ENCODE measurements at regions not wholly inside any gene's neighbourhood (a gene's known extent, or its start where the extent isn't known, plus 50 kb on each side); places are given as distances from the start of the nearest gene placed in this dataset.

DNA sequence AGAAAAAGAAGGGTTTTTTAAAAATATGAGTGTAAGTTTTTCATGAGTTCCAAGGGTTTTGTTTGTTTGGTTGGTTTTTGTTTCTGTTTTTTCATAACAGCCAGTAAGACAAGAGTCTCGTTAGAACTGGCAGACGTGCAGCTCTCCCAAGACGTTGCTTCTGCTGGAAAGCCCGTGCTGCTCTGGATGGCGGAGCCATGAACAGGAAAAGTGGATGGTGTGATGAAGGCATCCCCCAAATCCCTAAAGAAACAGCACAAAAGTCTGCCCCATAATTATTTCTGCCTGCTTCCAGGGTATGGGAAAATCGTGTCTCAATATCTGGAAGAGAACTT is 157.9 kb upstream of the BACE2 start:
- no peak overlapping the region for H3K4me3 ChIP-seq (ENCODE audit: low read length)
- no peaks in the 10 kb centered on the region for H3K4me1 ChIP-seq (ENCODE audit: control insufficient read depth, low read length)
- no peak overlapping the region for H3K27ac ChIP-seq (ENCODE audit: low read depth, low read length)
- H3K79me2 ChIP-seq (ENCODE audit: control insufficient read depth, low read length): no peaks in the 10 kb centered on the region
- no peaks in the 10 kb centered on the region for H3K27me3 ChIP-seq (ENCODE audit: control insufficient read depth, low read length)
- no peak for TF ChIP-seq EZH2phosphoT487 (IDR thresholded peaks at IDR 0.05; ENCODE audit: borderline replicate concordance, low read length)
- TF ChIP-seq, protein P1, sequence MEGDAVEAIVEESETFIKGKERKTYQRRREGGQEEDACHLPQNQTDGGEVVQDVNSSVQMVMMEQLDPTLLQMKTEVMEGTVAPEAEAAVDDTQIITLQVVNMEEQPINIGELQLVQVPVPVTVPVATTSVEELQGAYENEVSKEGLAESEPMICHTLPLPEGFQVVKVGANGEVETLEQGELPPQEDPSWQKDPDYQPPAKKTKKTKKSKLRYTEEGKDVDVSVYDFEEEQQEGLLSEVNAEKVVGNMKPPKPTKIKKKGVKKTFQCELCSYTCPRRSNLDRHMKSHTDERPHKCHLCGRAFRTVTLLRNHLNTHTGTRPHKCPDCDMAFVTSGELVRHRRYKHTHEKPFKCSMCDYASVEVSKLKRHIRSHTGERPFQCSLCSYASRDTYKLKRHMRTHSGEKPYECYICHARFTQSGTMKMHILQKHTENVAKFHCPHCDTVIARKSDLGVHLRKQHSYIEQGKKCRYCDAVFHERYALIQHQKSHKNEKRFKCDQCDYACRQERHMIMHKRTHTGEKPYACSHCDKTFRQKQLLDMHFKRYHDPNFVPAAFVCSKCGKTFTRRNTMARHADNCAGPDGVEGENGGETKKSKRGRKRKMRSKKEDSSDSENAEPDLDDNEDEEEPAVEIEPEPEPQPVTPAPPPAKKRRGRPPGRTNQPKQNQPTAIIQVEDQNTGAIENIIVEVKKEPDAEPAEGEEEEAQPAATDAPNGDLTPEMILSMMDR (IDR thresholded peaks at IDR 0.05; ENCODE audit: low read depth, low read length, poor library complexity, severe bottlenecking): no peak
- H3K4me2 ChIP-seq (ENCODE audit: low read length): no peak overlapping the region
- no peaks in the 10 kb centered on the region for H3F3A ChIP-seq (ENCODE audit: control insufficient read depth, insufficient read depth)
- H3K36me3 ChIP-seq (ENCODE audit: control insufficient read depth, low read length): no peaks in the 10 kb centered on the region
- no peaks in the 10 kb centered on the region for H4K20me1 ChIP-seq (ENCODE audit: control insufficient read depth, insufficient read depth, low read depth, low read length)
- no peaks in the 10 kb centered on the region for H3K9me2 ChIP-seq (replicated peaks; ENCODE audit: control insufficient read depth, low read length)
- peaks cover 3% of the 10 kb centered on the region; the same call in 1 of the 2 replicates for H3K9me3 ChIP-seq (ENCODE audit: control insufficient read depth, insufficient read depth, low read length)

DNA sequence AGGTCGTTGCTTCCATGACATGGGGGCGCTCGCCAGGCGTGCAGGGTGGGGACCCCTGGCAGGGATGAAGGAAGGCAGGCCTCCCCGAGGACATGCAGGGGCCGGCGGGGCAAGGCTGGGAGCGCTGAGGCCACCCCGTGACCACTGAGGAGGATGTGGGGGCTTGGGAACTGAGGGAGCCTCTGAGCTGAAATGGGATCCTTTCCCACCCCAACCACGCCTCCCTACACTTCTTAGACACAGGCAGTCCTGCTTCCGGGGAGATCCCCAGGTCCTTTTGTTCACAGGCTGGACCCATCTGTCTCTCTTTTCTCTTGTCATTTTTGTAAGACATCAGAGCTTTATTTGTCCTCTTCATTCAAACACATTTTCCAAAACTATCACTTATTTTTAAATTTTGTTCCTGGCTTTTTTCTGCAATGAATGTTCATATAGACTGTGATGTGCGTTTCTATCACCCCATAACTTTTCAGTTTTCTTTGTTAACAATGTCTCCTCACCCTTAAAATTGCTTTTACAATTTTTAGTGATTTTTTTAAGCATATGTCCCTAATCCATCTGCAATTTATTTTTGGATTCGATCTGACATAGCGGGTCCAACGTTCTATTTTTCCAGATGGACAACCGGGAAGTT is 156.7 kb upstream of the BACE2 start:
- Histone ChIP-seq H3K79me2 (ENCODE audit: control insufficient read depth, low read length) (no peaks in the 10 kb centered on the region), H3F3A (ENCODE audit: control insufficient read depth, insufficient read depth) (no peaks in the 10 kb centered on the region), H3K4me3 (ENCODE audit: low read length) (no peak overlapping the region), H3K9me3 (ENCODE audit: control insufficient read depth, insufficient read depth, low read length) (peaks cover 3% of the 10 kb centered on the region; the same call in 1 of the 2 replicates), H3K4me2 (ENCODE audit: low read length) (no peak overlapping the region), H3K27ac (ENCODE audit: low read depth, low read length) (no peak overlapping the region), H3K36me3 (ENCODE audit: control insufficient read depth, low read length) (no peaks in the 10 kb centered on the region), H4K20me1 (ENCODE audit: control insufficient read depth, insufficient read depth, low read depth, low read length) (no peaks in the 10 kb centered on the region), H3K9me2 (replicated peaks; ENCODE audit: control insufficient read depth, low read length) (no peaks in the 10 kb centered on the region), H3K27me3 (ENCODE audit: control insufficient read depth, low read length) (no peaks in the 10 kb centered on the region), H3K4me1 (ENCODE audit: control insufficient read depth, low read length) (no peaks in the 10 kb centered on the region)
- TF ChIP-seq EZH2phosphoT487 (IDR thresholded peaks at IDR 0.05; ENCODE audit: borderline replicate concordance, low read length): no peak
- TF ChIP-seq, protein P1 (IDR thresholded peaks at IDR 0.05; ENCODE audit: low read depth, low read length, poor library complexity, severe bottlenecking): no peak

DNA sequence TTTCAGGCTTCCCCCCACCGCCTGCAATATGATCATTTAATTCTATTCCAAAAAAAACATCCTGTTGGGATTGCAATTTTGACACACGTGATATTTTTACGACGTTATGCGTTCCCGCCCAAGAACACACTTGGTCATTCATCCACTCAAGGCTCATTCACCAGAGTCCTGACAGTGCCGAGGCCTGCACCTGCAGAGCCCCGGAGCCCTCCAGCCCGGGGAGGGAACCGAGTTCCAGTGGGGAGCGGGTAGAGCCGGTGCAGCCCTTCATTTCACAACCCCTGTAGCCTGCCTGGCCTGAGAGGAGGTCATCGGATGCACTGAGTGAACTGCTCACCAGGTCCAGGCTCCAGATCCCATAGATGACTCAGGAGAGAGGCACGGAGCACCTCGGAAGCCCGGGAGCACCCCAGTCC is 156.0 kb upstream of the BACE2 start:
- H3K27ac ChIP-seq (ENCODE audit: low read depth, low read length): no peak overlapping the region
- H4K20me1 ChIP-seq (ENCODE audit: control insufficient read depth, insufficient read depth, low read depth, low read length): no peaks in the 10 kb centered on the region
- H3K9me2 ChIP-seq (replicated peaks; ENCODE audit: control insufficient read depth, low read length): no peaks in the 10 kb centered on the region
- no peaks in the 10 kb centered on the region for H3F3A ChIP-seq (ENCODE audit: control insufficient read depth, insufficient read depth)
- TF ChIP-seq, protein P1 (IDR thresholded peaks at IDR 0.05; ENCODE audit: low read depth, low read length, poor library complexity, severe bottlenecking): no peak
- TF ChIP-seq EZH2phosphoT487 (IDR thresholded peaks at IDR 0.05; ENCODE audit: borderline replicate concordance, low read length): no peak
- H3K36me3 ChIP-seq (ENCODE audit: control insufficient read depth, low read length): no peaks in the 10 kb centered on the region
- no peak overlapping the region for H3K4me2 ChIP-seq (ENCODE audit: low read length)
- no peaks in the 10 kb centered on the region for H3K27me3 ChIP-seq (ENCODE audit: control insufficient read depth, low read length)
- H3K4me3 ChIP-seq (ENCODE audit: low read length): no peak overlapping the region
- H3K9me3 ChIP-seq (ENCODE audit: control insufficient read depth, insufficient read depth, low read length): peaks cover 3% of the 10 kb centered on the region; the same call in 1 of the 2 replicates
- H3K79me2 ChIP-seq (ENCODE audit: control insufficient read depth, low read length): no peaks in the 10 kb centered on the region
- no peaks in the 10 kb centered on the region for H3K4me1 ChIP-seq (ENCODE audit: control insufficient read depth, low read length)

Measured in DOHH2 (cell line).